Inflammatory macrophage (primary cell): ENCODE measurements at regions not wholly inside any gene's neighbourhood (a gene's known extent, or its start where the extent isn't known, plus 50 kb on each side); places are given as distances from the start of the nearest gene placed in this dataset.
"Not testable (repeated sequence)": the region's sequence is repeated elsewhere in the genome, so short reads cannot be mapped to it uniquely, and the experiment has no call there.

ENCODE experiments used
- DNase-seq, 2 donors: peaks; one replicate each; pipeline ENCODE4 v3.0.0-alpha.2; 2020 to 2022

GRCh38 chr11:134864233-134864967 lies 452.4 kb upstream of the B3GAT1 start:
- DNase-seq: no peak

DNA sequence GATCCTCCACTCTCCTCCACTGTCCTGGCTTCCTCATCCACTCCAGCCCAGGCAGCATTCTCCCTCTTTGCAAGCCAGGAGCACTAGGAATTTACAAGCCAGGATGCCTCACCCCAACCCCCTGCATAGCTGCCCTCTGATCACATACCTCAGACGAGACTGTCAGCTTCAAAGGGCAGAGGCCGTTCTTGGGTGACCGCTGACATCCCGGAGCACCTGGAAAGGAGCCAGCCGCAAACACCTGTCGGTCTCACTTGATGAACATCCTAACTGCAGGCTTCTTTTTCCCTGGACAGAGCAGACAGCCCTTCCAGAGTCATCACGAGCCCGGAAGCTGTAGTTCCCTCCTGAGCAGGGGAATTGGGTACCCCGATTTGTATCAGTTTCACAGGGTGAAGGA lies 451.3 kb upstream of the B3GAT1 start:
- DNase-seq: no peak

DNA sequence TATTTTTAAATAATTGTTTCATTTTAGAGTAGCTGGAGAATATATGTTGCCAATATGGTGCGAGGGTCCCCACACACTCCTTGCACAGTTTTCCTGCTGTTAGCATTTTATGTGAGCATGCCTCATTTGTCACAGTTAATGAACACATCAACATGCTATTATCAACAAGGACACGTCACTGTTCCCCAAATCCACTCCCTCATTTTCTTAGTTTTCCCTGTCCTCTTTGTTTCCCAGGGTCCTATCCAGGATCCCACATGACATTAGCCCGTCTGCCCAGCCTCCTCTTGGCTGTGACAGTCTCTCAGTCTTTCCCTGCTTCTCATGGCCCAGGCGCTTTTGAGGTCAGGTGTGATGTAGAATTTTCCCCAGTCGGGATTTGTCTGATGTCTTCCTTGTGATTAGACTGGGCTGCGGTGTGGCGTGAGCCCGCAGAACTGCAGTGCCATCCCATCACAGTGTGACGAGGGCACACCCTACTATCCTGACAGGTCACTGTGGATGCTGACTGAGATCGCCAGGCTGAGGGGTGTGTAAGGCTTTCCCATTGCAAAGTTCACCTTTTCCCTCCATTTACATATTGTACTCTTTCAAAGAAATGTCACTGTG lies 450.6 kb upstream of the B3GAT1 start:
- no peak for DNase-seq

- DNase-seq: no peak
Observed at GRCh38 chr11:134862105-134862502, 450.1 kb upstream of the B3GAT1 start.

DNA sequence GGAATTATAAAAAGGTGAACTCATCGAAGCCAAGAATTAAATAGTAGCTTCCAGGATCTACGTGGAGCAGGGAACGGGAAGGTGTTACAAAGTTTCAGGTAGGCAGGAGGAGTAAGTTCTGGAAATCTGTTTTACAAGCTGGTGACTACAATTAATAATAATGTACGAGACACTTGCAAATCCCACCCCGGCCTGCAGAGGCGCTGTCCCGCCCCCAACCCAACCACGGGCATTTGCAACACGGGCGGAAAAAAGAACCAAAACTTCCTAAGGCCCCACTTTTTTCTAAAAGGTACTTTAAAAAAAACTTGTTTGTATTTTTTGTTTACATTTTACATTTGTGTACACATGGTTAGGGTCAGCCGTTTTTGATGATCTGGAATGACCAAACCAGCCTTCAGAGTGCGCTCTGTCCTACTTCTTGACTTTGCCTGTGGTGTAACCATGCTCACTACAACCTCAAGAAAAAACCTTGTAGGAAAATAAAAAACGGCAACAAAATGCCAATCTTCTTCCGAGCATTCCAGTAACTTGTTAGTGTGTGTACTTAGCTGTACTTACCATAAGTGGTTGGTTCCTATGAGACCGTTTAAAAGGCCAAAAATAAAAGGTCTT lies 449.6 kb upstream of the B3GAT1 start:
- DNase-seq: no peak

GRCh38 chr11:134858783-134859480 lies 446.9 kb upstream of the B3GAT1 start:
- DNase-seq: no peak

DNA sequence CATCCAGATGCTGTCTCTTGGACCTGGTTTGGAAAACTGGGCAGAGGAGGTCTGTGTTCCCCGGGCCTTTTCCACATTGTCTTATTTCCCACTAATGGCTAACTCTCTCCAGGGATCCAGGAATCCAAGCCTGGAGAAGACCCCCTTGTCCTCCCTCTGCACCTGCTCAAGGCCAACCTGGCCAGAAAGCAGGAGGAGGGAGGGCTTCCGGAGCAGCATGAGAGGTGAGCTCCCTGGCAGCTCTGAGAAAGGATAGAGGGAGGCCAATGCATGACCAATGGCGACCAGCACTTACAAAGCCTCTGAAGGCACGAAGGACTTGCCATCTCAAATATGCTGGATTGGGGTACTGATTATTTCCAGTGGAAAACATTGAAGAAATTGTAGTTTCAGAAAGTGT lies 445.0 kb upstream of the B3GAT1 start:
- DNase-seq: no peak

DNA sequence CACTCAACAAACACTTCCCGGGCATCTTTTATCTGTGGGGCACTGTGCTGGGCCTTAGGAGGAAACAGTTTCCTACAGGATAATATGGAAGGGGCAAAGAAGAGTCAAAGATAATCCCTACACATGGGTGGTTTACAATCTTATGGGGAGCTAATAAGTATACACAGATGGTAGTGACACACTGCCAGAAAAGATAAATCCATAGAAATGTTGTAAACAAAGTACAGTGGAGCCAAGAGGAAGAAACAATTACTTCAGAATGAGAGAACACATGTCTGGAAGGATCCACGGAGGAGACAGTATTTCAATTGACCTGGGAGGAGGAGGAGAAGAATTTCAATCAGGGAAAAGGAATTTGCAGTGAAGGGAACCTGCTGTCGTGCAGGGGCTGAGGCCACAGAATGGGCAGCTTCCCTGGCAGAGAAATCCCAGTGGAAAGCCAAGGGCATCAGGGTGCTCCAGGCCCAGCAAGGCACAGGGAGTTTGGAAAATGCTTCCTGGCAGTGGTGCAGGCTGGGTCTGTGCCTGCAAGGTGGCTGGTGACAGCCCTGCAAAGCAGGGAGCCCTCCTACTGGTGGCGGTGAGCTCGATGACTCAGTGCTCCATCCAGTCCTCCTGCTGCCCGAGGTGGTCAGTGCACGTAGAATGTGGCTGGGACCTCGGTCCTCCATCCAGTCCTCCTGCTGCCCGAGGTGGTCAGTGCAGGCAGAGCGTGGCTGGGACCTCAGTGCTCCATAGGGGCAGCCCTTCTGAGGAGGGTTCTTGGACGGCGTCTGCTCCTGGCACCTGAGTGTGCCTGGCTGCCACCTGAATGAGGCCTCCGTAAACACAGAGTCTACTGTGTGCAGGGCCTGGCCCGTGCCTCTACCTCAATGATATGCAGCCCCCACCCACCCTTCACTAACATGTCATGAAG lies 444.3 kb upstream of the B3GAT1 start:
- DNase-seq: no peak

- DNase-seq: no peak
Observed at GRCh38 chr11:134853992-134854991, 442.2 kb upstream of the B3GAT1 start.

DNA sequence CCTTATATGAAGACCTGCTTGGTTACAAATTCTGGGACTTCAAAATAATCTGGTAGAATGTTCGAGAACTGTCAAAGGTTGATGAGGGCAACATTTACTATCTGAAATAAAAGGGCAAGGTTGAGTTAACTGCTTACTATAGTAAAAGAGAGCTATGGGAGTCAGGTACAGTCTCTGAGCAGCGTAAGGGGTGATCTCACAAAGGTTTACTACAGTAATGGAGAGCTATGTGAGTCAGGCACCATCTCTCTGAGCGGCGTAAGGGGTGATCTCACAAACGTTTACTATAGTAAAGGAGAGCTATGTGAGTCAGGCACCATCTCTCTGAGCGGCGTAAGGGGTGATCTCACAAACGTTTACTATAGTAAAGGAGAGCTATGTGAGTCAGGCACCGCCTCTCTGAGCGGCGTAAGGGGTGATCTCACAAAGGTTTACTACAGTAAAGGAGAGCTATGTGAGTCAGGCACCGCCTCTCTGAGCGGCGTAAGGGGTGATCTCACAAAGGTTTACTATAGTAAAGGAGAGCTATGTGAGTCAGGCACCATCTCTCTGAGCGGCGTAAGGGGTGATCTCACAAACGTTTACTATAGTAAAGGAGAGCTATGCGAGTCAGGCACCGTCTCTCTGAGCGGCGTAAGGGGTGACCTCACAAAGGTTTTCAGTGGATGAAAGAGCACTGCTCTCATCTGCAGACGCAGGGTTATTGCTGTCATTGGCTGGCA lies 439.6 kb upstream of the B3GAT1 start:
- not testable (repeated sequence) for DNase-seq

DNA sequence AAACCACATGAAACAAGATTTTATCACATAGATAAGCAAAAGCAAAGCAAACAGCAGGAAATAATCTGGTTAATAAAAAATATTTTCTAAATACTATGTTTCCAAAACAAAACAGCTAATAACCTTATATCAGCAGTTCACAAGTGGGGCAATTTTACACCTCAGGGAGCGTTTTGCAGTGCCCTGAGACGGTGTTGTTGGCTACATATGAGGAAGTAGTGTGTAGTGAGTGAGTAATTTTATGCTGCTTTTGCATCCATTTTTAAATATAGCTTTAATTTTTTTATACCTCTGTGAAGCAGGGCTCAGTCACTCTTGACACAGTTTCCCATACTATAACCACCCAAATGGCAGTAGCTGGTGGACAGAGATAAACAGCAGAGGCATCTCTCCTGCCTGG lies 438.5 kb upstream of the B3GAT1 start:
- DNase-seq: no peak

- DNase-seq: no peak
Observed at GRCh38 chr11:134849833-134850232, 437.8 kb upstream of the B3GAT1 start.

DNA sequence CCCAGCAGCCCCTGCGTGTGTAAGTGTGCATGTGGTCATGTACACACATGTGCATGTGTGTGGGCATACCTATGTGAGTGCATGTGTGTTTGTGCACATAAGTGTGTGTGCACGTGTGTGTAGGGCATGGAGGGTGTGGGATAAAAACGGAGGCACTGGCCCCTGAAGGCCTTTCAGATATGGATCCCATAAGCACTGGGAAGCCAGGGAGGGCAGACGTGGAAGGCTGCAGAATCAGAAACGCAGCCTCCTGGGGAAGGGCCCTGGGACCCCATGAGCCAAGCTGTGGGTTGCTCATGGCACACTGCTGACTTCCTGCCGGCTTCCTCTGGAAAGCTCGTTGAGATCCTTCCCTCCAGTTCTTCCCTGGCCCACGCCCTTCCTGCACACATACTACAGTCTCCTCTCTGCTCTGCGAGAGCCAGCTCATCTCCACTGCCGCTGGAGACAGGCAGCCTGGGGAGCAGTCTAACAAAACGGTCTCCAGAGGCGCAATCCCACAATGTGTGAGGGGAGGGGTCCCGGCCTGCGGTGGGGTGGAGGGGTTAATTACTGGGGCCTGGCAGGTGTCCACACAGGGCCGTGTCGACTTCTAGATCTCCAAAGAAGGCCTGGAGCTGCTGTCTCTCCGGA lies 435.2 kb upstream of the B3GAT1 start:
- DNase-seq: no peak

DNA sequence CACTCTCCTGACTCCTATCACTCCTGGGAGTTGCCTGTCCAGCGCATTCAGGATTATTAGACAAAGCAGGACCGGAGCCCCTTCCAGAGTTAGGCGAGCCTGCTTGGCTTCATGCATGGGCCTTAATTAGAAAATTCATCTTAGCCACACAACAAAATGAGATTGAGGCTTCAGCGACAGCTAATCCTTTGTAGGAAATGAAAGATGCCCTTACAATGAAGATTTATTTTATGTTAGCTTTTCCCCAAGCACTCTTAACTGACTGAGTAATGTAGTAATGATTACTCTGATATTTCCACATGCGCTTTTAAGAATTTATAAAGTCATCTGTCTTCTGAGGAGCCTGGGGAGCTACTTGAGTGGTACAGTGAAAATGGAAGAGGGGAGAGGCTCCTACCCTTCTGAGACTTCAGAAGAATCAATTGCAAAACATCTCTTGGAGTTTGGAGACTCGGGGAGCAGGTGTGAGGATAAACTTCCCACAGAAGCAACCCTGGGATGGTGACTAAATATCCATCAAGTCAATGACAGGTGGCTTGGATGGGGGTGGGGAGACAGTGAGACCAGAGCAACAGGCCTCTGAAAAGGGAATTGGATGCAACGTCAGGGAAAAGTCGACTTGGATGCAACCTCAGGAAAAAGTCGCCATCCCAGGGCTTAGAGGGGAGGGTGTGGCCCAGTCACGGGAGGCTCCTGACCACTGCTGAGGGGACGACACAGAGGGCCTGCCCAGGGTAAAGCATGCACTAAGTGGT lies 434.5 kb upstream of the B3GAT1 start:
- DNase-seq: no peak

- DNase-seq: no peak
Observed at GRCh38 chr11:134845474-134846327, 433.7 kb upstream of the B3GAT1 start.

DNA sequence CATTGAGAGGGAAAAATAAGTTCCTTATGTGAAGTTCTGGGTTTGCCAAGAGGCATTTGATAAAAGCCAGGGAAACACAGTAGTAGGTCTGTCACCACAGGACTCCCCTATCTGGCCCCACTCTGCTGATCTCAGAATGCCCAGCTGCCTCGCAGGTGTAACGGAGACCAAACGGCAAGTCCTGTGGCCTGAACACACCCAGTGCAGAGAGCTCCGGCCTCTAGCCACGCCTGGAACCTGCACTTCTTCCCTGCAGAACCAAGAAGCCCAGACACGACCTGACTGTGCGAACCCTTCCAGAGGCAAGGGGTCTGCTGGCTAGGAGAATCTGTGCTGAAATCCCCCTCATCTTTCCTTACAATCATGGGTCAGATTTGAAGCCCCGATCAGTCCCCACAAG lies 432.8 kb upstream of the B3GAT1 start:
- DNase-seq: no peak

- no peak for DNase-seq
Observed at GRCh38 chr11:134843735-134844134, 431.7 kb upstream of the B3GAT1 start.

DNA sequence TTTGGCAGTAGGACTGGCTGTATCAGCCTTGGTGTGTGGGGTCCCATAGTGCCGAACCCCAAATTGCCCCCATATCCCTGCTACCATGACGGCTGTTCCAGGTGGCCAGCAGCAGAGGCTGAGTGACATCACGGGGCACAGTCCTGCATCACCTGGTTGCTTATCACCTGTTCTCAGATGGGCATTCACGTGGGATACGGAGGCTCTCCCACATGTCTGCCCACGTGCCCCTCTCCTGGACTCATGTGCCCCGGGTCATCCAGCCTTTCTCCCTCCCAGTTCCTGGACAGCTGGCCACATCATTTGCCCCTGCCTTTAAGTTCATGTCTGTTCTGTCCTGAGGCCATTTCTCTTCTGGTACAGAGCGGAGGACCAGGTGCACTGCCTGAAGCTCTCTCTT lies 431.0 kb upstream of the B3GAT1 start:
- DNase-seq: no peak
